ENCODE measurements at regions not wholly inside any gene's neighbourhood (a gene's known extent, or its start where the extent isn't known, plus 50 kb on each side); places are given as distances from the start of the nearest gene placed in this dataset.

DNA sequence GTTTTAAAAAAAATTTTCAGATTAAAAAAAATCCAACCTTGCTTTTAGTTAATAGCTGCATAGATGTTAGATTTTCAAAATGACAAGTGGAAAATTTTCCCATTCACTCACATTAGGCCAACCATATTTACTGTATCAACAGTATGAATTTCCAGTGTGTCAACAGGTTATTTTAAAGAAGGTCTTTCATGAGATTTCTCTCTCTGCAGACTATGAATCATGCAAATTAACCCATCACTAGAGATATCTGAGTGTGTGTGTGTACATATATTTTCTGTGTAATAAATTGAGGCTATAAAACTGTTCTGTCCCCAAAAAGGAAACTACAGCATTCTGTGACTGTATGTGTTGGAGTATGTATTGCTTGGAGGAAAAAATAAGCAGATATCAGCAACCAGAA is 305.6 kb downstream of the ARL4A start:
- TF ChIP-seq, protein P1, sequence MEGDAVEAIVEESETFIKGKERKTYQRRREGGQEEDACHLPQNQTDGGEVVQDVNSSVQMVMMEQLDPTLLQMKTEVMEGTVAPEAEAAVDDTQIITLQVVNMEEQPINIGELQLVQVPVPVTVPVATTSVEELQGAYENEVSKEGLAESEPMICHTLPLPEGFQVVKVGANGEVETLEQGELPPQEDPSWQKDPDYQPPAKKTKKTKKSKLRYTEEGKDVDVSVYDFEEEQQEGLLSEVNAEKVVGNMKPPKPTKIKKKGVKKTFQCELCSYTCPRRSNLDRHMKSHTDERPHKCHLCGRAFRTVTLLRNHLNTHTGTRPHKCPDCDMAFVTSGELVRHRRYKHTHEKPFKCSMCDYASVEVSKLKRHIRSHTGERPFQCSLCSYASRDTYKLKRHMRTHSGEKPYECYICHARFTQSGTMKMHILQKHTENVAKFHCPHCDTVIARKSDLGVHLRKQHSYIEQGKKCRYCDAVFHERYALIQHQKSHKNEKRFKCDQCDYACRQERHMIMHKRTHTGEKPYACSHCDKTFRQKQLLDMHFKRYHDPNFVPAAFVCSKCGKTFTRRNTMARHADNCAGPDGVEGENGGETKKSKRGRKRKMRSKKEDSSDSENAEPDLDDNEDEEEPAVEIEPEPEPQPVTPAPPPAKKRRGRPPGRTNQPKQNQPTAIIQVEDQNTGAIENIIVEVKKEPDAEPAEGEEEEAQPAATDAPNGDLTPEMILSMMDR (IDR thresholded peaks at IDR 0.05; ENCODE audit: insufficient read depth, low read length, poor library complexity, severe bottlenecking) = no peak
- Histone ChIP-seq H4K20me1 (ENCODE audit: low read depth, low read length) (no peaks in the 10 kb centered on the region), H3K9me2 (replicated peaks; ENCODE audit: insufficient read depth, low read length) (no peaks in the 10 kb centered on the region), H3K27me3 (ENCODE audit: low read length) (no peaks in the 10 kb centered on the region), H3K79me2 (ENCODE audit: insufficient read depth, low read length) (no peaks in the 10 kb centered on the region), H3F3A (ENCODE audit: insufficient read depth) (no peaks in the 10 kb centered on the region), H3K9me3 (ENCODE audit: insufficient read depth, low read length) (no peaks in the 10 kb centered on the region), H3K27ac (ENCODE audit: low read depth, low read length) (no peak overlapping the region), H3K9ac (ENCODE audit: low read length) (no peak overlapping the region), H3K4me3 (ENCODE audit: insufficient read depth, low read length, poor library complexity, severe bottlenecking) (no peak overlapping the region), H2AFZ (ENCODE audit: low read depth, low read length, severe bottlenecking) (no peak overlapping the region), H3K4me2 (ENCODE audit: low read depth, low read length, poor library complexity, severe bottlenecking) (no peak overlapping the region), H3K36me3 (ENCODE audit: low read length) (no peaks in the 10 kb centered on the region)

DNA sequence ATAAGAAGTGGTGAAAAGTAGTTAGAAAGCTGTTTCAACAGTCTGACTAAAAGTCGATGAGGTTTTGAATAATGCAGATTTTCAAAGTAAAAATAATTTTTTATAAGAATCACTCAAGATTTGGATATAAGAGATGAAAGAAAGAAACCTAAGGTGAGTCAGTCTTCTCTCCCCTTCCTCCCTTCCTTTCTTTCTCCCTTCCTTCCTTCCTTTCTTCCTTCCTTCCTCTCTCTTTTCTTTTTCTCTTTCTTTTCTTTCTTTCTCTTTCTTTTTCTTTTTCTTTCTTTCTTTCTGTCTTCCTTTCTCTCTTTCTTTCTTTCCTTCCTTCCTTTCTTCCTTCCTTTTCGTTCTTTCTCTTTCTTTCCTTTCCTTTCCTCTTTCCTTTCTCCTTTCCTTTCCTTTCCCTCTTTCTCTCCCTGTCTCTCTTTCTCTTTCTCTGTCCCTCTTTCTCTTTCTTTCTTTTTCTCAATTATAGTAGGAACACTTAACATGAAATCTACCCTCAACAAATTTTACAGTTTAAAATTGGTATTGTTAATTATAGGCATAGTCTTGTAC is 308.6 kb downstream of the ARL4A start:
- Histone ChIP-seq H3K4me3 (ENCODE audit: insufficient read depth, low read length, poor library complexity, severe bottlenecking) (no peak overlapping the region), H4K20me1 (ENCODE audit: low read depth, low read length) (no peaks in the 10 kb centered on the region), H3K9me3 (ENCODE audit: insufficient read depth, low read length) (no peaks in the 10 kb centered on the region), H3K4me2 (ENCODE audit: low read depth, low read length, poor library complexity, severe bottlenecking) (no peak overlapping the region), H3K36me3 (ENCODE audit: low read length) (no peaks in the 10 kb centered on the region), H3K9me2 (replicated peaks; ENCODE audit: insufficient read depth, low read length) (no peaks in the 10 kb centered on the region), H3K79me2 (ENCODE audit: insufficient read depth, low read length) (no peaks in the 10 kb centered on the region), H2AFZ (ENCODE audit: low read depth, low read length, severe bottlenecking) (no peak overlapping the region), H3F3A (ENCODE audit: insufficient read depth) (no peaks in the 10 kb centered on the region), H3K27ac (ENCODE audit: low read depth, low read length) (no peak overlapping the region), H3K27me3 (ENCODE audit: low read length) (no peaks in the 10 kb centered on the region), H3K9ac (ENCODE audit: low read length) (no peak overlapping the region)
- no peak for TF ChIP-seq EZH2phosphoT487 (conservative IDR thresholded peaks at IDR 0.05; ENCODE audit: low read length)
- TF ChIP-seq, protein P1 (IDR thresholded peaks at IDR 0.05; ENCODE audit: insufficient read depth, low read length, poor library complexity, severe bottlenecking) = no peak

DNA sequence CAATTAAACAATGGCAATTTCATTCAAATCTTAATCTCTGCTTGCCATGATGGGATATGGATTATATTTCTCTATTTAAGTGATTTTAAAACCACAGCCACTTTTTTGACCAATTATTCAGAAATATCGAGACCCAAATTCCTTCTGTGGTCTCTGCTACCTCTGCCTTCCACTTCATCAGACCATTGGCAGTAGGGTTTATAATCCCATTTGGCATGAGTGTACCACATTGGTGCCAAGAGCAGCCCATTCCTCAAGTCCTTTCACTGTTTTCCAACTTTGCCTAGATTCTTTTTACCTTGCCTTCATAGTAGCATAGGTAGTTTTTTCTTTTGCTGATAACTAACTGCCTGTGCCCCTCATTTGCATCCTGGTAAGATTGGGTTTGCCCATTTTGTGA is 319.9 kb downstream of the ARL4A start:
- H3F3A ChIP-seq (ENCODE audit: insufficient read depth) = no peaks in the 10 kb centered on the region
- H3K4me2 ChIP-seq (ENCODE audit: low read depth, low read length, poor library complexity, severe bottlenecking) = no peak overlapping the region
- no peak overlapping the region for H3K9ac ChIP-seq (ENCODE audit: low read length)
- no peak overlapping the region for H2AFZ ChIP-seq (ENCODE audit: low read depth, low read length, severe bottlenecking)
- no peaks in the 10 kb centered on the region for H3K36me3 ChIP-seq (ENCODE audit: low read length)
- H3K9me2 ChIP-seq (replicated peaks; ENCODE audit: insufficient read depth, low read length) = no peaks in the 10 kb centered on the region
- H3K4me3 ChIP-seq (ENCODE audit: insufficient read depth, low read length, poor library complexity, severe bottlenecking) = no peak overlapping the region
- no peaks in the 10 kb centered on the region for H4K20me1 ChIP-seq (ENCODE audit: low read depth, low read length)
- H3K27me3 ChIP-seq (ENCODE audit: low read length) = no peaks in the 10 kb centered on the region
- no peaks in the 10 kb centered on the region for H3K9me3 ChIP-seq (ENCODE audit: insufficient read depth, low read length)
- H3K27ac ChIP-seq (ENCODE audit: low read depth, low read length) = no peak overlapping the region
- no peaks in the 10 kb centered on the region for H3K79me2 ChIP-seq (ENCODE audit: insufficient read depth, low read length)
- no peak for TF ChIP-seq EZH2phosphoT487 (conservative IDR thresholded peaks at IDR 0.05; ENCODE audit: low read length)
- TF ChIP-seq, protein P1 (IDR thresholded peaks at IDR 0.05; ENCODE audit: insufficient read depth, low read length, poor library complexity, severe bottlenecking) = no peak

All from SU-DHL-6 (cell line).